GM13976 (cell line): ENCODE measurements at regions not wholly inside any gene's neighbourhood (a gene's known extent, or its start where the extent isn't known, plus 50 kb on each side); places are given as distances from the start of the nearest gene placed in this dataset.

Source experiments
- DNase-seq: peaks from one replicate; pipeline ENCODE4 v3.0.0; 2012; ENCODE audit warnings: low spot score
- in situ Hi-C: fragments of 300-500 bp; cut with MboI; formaldehyde crosslinking; loops from one replicate; pipeline ENCODE4 v1.12.0; 2022; ENCODE audit warnings: low sequenced_read_pairs, mixed read lengths, inconsistent platforms; ENCODE audit not compliant: unreplicated experiment
- TF ChIP-seq, protein P1 (sequence below): IDR thresholded peaks from 2 replicates; pipeline ENCODE4 v1.5.1; 2012; ENCODE audit warnings: borderline replicate concordance, mild to moderate bottlenecking; ENCODE audit not compliant: insufficient read depth; ENCODE audit errors: extremely low read depth, missing control alignments, control extremely low read depth

DNA sequence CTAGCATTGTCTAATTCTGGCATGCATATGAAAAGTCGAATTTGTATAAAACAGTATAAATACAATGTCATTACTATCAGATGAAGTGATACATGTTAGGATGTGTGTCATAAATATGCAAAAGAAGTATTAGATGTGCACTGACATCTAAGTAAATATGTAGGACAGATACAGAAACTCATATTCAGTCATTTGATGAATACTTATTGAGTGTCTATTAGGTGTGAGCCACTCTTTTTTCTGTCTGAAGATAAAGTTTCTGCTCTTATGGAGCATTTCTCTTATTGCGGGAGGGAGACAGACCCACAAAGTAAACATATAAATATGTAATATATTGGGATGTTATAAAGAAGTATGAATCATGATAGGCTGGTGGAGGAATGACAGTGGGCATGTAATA, 426.6 kb upstream of the B3GALT2 start:
- DNase-seq = no peak
- TF ChIP-seq, protein P1, sequence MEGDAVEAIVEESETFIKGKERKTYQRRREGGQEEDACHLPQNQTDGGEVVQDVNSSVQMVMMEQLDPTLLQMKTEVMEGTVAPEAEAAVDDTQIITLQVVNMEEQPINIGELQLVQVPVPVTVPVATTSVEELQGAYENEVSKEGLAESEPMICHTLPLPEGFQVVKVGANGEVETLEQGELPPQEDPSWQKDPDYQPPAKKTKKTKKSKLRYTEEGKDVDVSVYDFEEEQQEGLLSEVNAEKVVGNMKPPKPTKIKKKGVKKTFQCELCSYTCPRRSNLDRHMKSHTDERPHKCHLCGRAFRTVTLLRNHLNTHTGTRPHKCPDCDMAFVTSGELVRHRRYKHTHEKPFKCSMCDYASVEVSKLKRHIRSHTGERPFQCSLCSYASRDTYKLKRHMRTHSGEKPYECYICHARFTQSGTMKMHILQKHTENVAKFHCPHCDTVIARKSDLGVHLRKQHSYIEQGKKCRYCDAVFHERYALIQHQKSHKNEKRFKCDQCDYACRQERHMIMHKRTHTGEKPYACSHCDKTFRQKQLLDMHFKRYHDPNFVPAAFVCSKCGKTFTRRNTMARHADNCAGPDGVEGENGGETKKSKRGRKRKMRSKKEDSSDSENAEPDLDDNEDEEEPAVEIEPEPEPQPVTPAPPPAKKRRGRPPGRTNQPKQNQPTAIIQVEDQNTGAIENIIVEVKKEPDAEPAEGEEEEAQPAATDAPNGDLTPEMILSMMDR = no peak
- in situ Hi-C loops = no loop called here

DNA sequence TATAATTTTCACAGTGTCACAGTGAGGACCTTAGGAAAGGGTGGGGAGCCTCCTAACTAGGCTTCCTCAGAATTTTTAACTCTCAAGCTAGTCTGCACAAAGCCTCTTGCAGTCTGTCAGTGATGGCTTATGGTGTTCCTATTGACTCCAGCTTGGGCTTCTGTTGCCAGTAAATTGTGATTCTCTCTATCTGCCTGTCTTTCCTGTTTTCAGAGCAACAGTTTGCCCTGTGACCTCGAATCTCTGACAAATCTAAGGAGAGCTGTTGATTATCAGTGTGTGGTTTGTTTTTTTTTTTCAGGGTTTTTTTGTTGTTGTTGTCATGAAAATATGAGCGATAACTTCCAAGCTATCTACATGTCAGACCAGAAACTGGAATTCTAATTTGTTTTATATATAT, 423.2 kb upstream of the B3GALT2 start:
- DNase-seq = no peak
- TF ChIP-seq, protein P1 = no peak
- in situ Hi-C loops = no loop called here

DNA sequence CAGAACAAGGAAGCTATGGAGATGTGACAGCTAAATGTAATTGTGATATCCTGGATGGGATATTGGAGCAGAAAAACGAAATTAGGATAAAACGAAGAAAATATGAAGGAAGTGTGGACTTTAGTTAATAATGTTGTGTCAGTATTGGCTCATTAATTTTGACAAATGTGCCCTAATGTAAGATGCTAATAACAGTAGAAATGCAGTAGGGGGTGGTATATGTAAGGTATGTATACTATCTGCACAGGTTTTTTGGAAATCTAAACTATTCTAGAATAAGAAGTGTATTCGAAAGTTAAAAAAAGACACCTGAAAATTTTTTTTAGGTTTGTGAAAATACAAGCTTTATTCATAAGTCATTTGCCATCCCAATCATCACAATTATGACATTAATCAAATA, 421.4 kb upstream of the B3GALT2 start:
- DNase-seq = no peak
- TF ChIP-seq, protein P1 = no peak
- in situ Hi-C loops = no loop called here

DNA sequence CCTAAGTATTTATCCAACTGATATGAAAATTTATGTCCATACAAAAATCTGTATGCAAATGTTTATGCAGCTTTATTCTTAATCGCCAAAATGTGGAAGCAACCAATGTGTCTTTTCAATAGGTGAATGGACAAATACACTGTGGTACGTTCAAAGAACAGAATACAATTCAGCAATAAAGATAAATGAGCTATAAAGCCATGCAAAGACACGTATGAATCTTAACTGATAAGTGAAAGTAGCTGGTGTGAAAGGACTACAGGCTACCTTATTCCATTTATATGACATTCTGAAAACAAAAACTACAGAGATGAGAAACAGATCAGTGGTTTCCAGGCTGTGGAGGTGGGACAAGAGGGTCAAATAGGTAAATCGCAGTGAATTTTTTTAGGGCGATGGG, 419.6 kb upstream of the B3GALT2 start:
- no peak for DNase-seq
- TF ChIP-seq, protein P1 = no peak
- in situ Hi-C loops = no loop called here

DNA sequence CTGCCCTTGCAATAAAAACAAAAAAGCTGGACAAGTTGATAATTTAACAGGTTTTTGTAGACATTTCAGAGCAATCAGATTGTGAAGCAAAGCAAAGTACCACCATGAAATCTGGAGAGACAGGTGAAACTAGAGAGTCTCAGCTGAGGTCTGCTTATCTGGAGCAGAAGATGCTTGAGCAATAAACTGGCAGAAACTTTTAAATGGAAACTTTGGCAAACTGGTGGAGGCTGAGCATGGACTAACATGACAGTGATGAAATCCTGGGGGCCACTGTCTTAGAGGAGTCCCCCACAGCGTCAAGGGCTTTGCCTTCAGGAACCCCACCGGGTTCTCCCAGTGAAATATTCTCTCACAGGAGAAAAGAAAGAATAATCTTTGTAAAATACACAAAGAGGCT, 416.3 kb upstream of the B3GALT2 start:
- in situ Hi-C loops = no loop called here
- TF ChIP-seq, protein P1 = no peak
- no peak for DNase-seq

DNA sequence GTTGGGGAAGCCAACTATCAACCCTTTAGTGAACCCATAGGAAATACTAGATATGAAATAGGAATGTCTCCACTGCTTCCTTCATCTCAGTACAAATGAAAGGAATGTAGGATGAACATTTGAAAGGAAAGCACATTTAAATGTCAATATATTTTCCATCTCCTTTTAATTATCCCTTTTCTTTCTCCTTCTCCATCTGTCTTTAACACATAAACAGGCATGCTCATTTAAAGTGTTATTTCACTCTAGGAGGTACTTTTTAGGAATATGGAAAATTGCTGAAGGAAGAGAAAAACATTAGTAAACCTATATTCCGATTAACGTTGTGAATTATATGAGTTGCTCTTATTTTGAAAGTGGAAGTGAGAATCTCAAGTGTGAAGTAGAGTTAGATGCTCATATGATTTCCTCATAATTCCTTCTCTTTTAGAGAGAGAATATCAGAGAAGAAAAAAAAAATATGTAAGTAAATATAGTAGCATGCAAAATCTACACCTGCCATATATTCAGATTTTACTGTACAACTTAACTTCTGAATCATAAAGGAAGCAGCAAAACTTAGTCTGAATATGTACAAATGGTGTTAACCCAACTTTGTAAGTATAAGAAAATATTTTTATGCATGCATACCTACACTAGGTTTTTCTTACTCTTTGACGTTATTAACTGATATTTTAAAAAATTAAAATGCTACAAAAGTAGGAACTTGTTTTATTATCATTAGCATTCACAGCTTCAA, 406.9 kb upstream of the B3GALT2 start:
- DNase-seq = no peak
- TF ChIP-seq, protein P1 = no peak
- in situ Hi-C loops = no loop called here
